AG10803 (cell line): ENCODE measurements at regions not wholly inside any gene's neighbourhood (a gene's known extent, or its start where the extent isn't known, plus 50 kb on each side); places are given as distances from the start of the nearest gene placed in this dataset.

ENCODE experiments used
- DNase-seq: peaks from one replicate; pipeline ENCODE4 v3.0.0; 2010; ENCODE audit warnings: low read depth
- H3K4me3 ChIP-seq: 2 replicates; pipeline ENCODE4 v1.5.1; 2011; ENCODE audit warnings: mild to moderate bottlenecking, low read length, control low read depth
- TF ChIP-seq, protein P1 (sequence below): conservative IDR thresholded peaks from 2 replicates; pipeline ENCODE4 v1.5.1; 2011; ENCODE audit warnings: mild to moderate bottlenecking, low read length, control low read depth, inconsistent platforms

- DNase-seq = no peak
Observed at GRCh38 chr16:64700628-64701027, 421.2 kb downstream of the CDH11 start.

GRCh38 chr16:64696866-64697265 is 425.0 kb downstream of the CDH11 start:
- DNase-seq = no peak
- no peak overlapping the region for H3K4me3 ChIP-seq
- TF ChIP-seq, protein P1, sequence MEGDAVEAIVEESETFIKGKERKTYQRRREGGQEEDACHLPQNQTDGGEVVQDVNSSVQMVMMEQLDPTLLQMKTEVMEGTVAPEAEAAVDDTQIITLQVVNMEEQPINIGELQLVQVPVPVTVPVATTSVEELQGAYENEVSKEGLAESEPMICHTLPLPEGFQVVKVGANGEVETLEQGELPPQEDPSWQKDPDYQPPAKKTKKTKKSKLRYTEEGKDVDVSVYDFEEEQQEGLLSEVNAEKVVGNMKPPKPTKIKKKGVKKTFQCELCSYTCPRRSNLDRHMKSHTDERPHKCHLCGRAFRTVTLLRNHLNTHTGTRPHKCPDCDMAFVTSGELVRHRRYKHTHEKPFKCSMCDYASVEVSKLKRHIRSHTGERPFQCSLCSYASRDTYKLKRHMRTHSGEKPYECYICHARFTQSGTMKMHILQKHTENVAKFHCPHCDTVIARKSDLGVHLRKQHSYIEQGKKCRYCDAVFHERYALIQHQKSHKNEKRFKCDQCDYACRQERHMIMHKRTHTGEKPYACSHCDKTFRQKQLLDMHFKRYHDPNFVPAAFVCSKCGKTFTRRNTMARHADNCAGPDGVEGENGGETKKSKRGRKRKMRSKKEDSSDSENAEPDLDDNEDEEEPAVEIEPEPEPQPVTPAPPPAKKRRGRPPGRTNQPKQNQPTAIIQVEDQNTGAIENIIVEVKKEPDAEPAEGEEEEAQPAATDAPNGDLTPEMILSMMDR = no peak

More at GRCh38 chr16:64700628-64701027, 421.2 kb downstream of the CDH11 start:
- TF ChIP-seq, protein P1 = no peak
- no peak overlapping the region for H3K4me3 ChIP-seq

- peak; percentile 58 for DNase-seq
- TF ChIP-seq, protein P1 = no peak
- H3K4me3 ChIP-seq = no peak overlapping the region
Observed at GRCh38 chr16:64695684-64696083, 426.2 kb downstream of the CDH11 start.

DNA sequence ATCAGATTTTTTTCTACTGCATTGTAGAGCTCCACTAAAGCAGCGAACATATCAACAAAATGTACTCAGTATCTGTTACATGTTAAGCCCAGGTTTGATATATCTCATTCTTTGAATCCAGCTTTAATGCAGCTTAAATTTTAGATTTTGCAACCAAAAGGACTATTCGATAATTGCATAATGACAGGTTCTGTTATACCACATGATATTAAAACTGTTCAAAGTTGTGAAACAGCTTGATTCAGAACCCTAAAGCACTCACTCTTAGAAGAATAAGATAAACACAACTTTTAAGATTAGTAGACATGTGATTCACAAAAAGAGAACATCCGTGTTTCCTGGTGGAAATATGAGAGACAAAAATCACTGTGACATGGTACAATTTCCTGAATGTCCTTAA is 427.9 kb downstream of the CDH11 start:
- TF ChIP-seq, protein P1 = no peak
- no peak for DNase-seq

DNA sequence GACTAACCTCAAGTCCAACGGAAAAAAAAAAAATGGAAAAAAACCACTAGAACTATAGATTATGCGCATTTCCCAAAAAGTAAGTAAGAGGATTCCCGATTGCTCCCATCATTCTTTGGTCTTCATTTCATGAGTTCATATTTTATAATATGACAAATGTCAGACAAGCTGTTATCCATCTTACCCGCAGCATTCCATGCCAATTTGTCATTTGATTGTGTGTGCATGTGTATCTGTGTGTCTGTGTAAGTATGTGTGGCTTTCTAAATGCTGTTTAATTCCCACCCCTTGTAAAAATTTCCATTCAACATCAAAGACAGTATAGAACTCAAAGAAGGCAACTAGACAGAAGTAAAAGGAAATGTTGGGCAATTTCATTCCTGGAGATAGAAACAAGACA is 434.1 kb downstream of the CDH11 start:
- DNase-seq = no peak
- TF ChIP-seq, protein P1 = no peak
- no peak overlapping the region for H3K4me3 ChIP-seq

More for the DNA sequence above, 427.9 kb downstream of the CDH11 start:
- no peak overlapping the region for H3K4me3 ChIP-seq

- TF ChIP-seq, protein P1 = no peak
- DNase-seq = no peak
- no peak overlapping the region for H3K4me3 ChIP-seq
Observed at GRCh38 chr16:64687123-64687522, 434.7 kb downstream of the CDH11 start.

DNA sequence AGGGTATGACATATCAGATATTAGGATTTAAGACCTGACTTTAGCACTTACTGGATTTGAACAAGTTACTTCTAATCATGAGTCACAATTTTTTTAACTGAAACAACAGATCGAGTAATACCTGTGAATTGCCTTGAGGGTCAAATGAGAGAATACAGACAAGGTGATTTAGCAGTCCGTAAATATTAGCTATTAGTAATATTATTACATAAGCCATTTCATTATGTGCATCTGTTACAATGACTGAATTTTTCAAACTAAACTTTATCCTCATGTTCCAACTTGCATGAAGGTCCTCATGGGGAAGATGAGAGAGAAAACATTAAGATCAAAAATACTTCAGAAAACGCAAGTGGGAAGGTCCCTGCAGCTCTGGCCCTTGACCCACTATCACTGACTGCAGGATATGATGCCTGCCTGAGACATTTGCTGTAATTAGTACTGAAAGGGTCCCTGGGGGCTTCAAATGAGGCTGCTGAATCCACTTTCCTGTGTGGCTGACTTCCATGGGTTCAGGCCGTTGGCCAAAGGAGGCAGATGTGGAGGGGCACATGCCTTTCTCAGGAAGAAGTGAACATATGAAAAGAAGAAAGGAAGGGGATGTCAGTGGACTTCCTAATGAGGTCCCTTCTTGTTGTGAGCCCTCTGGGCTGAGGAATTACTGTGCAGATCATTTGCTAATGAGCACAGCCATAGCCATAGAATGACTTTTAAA is 441.7 kb downstream of the CDH11 start:
- TF ChIP-seq, protein P1 = no peak

More for the DNA sequence above, 441.7 kb downstream of the CDH11 start:
- no peak for DNase-seq
- no peak overlapping the region for H3K4me3 ChIP-seq
